ENCODE measurements at regions not wholly inside any gene's neighbourhood (a gene's known extent, or its start where the extent isn't known, plus 50 kb on each side); places are given as distances from the start of the nearest gene placed in this dataset.

DNA sequence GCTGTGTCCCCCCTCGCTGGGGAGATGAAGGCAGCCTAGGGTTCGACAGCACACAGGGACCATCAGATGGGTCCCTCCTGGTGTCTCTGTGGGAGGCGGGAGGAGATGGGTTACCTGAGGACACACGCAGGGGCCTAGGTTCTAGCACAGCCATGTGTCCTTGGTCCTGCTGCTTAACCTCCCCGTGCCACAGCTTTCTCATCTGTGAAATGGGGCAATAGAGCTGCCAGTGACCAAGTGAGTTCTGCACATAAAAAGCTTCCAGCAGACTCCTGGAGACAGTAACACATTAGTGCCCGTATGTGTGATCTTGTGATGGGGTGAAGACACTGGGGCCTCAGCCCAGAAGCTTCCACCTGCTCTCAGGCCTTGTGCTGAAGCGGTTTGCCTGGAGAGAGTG lies 96.0 kb upstream of the GSE1 start:
- no peak for TF ChIP-seq CTCF (IDR thresholded peaks at IDR 0.05; ENCODE audit: low read depth, low read length, poor library complexity, severe bottlenecking)
- TF ChIP-seq EZH2phosphoT487 (IDR thresholded peaks at IDR 0.05; ENCODE audit: borderline replicate concordance, low read length): no peak
